ENCODE measurements at regions not wholly inside any gene's neighbourhood (a gene's known extent, or its start where the extent isn't known, plus 50 kb on each side); places are given as distances from the start of the nearest gene placed in this dataset.
"Not testable (repeated sequence)": the region's sequence is repeated elsewhere in the genome, so short reads cannot be mapped to it uniquely, and the experiment has no call there.

- DNase-seq (ENCODE audit: low read depth in 4 of 4, low spot score in 3 of 4), result no peak
These were observed 338.2 kb downstream of the EIPR1 start for GRCh38 chr2:3039188-3040065.

DNA sequence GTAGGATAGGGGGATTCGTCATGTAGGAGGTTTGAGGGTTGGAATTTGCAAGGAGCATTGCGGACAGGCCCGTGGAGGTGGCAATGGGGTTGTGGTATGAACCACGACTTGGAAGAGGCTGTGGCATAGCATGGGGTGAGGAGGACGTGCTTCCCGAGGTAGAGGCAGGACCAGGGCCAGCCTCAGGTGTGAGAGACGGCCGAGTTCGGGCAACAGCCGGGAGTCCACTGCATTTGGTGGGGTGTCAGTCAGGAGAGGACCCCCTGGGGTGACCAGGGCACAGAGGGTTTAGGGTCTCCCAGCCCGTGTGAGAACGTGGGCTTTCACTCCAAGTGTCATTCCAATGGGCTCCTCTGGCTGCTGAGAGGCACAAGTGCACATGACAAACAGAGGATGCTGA is 339.0 kb downstream of the EIPR1 start:
- no peak for DNase-seq (ENCODE audit: low read depth in 4 of 4, low spot score in 3 of 4)

DNA sequence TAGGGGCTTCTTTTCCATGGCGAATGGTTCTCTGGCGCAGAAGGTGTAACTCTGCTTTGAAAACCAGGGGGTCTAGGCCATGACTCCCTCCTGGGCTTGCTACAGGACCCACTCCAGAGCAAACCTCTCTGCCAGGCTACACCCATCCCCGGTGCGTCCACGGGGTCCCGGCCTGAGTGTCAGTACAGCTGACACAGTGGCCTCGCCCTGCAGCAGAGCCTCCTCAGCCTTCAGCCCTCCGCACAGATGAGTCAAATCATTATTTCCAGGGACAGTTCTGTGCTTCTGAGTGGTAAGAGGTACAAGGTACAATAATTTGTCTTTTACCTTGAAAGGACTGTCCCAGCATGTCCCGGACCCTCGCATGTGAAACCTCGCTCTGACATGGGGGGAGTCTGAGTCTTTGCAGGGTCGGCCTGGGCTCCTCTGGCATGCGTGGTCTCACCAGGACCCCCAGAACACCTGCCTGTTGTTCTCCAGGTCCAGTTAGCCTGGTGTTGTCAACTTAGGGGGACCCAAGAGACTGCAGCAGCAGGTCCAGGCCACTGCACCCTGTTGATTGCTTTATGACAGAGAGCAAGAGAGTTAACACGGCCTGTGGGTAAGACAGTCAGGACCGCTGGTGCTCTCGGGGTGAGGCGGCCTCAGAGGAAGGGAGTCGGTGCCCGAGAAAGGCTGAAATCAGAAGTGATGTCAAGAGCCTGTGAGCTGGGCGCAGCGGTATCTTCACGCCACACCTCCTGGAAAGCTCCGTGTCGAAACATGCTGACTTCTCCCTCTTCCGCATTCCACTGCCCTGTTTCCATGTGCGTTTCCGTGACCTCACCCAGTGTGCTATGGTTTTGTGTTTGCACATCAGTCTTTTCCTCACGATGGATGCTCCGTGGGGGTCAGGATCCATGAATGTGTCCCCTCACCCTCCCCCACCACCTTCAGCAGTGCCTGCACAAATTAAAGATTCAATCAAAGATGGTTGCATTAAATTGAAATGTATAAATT is 340.1 kb downstream of the EIPR1 start:
- no peak for DNase-seq (ENCODE audit: low read depth in 4 of 4, low spot score in 3 of 4)

- DNase-seq (ENCODE audit: low read depth in 4 of 4, low spot score in 3 of 4), result no peak
These were observed 341.0 kb downstream of the EIPR1 start for GRCh38 chr2:3036432-3037125.

GRCh38 chr2:3035385-3036050 is 342.1 kb downstream of the EIPR1 start:
- no peak for DNase-seq (ENCODE audit: low read depth in 4 of 4, low spot score in 3 of 4)

DNA sequence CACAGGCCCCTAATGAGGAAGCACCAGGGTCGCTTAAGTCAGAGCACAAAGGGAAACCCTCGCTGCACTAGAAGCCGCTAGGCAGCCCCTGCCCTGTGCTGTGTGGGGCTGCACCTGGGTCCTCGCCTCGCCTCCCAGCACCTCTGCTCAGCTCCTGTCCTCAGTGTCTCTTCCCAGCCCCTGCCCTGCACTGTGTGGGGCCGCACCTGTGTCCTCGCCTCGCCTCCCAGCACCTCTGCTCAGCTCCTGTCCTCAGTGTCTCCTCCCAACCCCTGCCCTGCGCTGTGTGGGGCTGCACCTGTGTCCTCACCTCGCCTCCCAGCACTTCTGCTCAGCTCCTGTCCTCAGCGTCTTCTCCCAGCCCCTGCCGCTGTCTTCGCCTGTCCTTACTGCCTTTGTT is 342.8 kb downstream of the EIPR1 start:
- DNase-seq (ENCODE audit: low read depth in 4 of 4, low spot score in 3 of 4), result no peak

DNA sequence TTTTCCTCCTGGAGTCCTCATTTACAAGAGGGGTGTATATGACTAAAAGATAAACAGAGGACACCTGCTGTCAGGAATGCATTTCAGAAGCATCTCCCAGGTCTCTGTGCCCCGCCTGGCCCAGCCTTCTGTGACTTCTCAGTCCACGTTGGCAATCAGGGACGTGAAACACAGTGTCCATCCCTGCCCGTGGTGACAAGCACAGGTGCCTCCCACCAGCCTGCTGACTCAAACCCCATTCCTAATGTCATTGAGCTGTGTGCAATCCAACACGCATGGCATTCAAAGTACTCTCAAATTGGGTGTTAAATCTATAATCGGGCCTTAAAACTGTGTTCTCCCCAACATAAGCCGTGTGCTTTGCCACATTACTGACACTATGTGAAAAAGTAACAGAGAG is 343.2 kb downstream of the EIPR1 start:
- DNase-seq (ENCODE audit: low read depth in 4 of 4, low spot score in 3 of 4), result no peak

GRCh38 chr2:3033315-3033714 is 344.3 kb downstream of the EIPR1 start:
- DNase-seq (ENCODE audit: low read depth in 4 of 4, low spot score in 3 of 4), result no peak

DNA sequence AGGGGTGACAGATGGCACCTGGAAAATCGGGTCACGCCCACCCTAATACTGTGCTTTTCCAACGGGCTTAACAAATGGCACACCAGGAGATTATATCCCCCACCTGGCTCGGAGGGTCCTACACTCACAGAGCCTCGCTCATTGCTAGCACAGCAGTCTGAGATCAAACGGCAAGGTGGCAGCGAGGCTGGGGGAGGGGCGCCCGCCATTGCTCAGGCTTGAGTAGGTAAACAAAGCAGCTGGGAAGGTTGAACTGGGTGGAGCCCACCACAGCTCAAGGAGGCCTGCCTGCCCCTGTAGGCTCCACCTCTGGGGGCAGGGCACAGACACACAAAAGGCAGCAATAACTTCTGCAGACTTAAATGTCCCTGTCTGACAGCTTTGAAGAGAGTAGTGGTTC is 346.8 kb downstream of the EIPR1 start:
- DNase-seq (ENCODE audit: low read depth in 4 of 4, low spot score in 3 of 4), result not testable (repeated sequence)

DNA sequence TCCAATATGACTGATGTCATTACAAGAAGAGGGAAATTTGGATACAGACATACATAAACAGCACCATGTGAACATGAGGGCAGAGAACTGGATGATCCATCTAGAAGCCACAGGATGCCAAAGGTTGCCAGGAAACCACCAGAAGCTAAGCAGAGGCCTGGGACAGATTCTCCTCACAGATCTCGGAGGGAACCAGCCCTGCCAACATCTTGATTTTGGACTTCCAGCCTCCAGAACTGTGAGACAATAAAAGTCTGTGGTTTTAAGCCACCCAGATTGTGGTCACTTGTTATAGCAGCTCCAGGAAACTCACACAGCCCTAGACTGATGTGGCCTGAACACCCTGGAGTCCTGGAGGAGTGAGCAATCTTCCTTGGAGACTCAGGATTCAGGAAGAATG is 351.6 kb downstream of the EIPR1 start:
- no peak for DNase-seq (ENCODE audit: low read depth in 4 of 4, low spot score in 3 of 4)

DNA sequence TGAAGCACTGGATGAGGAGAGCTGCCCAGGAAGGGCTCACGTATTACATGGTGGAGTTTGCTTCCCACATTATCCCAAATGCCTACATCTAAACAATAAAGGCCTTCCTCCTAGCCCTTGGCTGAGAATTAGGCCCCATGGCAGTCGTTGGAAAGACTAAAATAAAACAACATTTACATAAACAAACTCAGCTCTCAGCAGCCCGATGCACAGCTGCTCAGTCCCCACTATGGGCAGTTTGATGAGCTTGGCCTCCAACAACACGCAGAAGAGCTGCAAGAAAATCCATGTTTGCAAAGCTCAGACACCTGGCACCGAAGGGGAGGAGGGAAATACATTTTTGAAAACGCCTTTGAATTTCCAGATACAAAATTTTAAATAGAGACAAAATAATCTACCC is 352.4 kb downstream of the EIPR1 start:
- no peak for DNase-seq (ENCODE audit: low read depth in 4 of 4, low spot score in 3 of 4)

- no peak for DNase-seq (ENCODE audit: low read depth in 4 of 4, low spot score in 3 of 4)
These were observed 353.1 kb downstream of the EIPR1 start for GRCh38 chr2:3024401-3024935.

DNA sequence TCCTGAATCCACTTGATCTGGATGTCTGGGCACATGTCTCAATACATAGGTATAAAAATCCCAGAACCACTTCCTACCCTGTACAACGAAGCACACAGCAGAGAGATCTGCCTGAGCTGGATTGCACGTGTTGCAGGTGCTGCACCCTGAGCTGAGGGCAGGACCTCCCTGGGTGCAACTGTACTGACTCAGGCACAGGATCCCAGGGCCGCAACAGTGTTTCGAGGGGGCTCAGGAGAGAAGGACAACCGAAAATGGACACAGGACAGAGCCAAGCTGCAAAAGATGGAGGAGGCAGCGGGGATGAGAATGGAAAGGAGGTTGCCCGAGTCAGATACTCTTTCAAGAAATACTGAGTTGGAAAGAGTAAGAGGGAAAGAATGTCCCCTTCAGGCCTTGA is 354.1 kb downstream of the EIPR1 start:
- no peak for DNase-seq (ENCODE audit: low read depth in 4 of 4, low spot score in 3 of 4)

DNA sequence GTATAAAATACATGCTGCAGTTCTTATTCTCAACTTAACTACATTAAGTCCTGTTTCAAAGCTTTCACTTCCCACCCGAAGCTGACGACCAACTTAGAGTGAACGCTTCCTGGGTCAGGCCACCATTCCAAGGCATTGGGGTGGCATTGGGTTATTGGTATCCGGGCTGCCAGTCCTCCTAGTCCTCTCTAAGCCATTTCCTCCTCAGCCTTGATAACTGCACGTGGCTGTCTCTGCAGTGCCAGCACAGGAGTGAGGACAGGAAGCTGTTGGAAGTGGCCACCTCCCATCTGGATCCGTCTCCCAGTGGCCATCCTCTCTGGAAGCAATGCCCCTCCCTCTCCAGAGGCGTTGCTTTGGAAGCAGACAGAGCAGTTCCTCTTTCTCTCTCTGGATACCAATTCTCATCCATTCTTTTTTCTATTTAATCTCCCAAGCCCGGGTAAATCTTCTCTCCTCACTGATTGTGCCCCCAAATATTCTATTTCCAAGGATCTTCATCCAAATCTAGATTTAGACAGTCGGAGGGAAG is 354.7 kb downstream of the EIPR1 start:
- no peak for DNase-seq (ENCODE audit: low read depth in 4 of 4, low spot score in 3 of 4)

DNA sequence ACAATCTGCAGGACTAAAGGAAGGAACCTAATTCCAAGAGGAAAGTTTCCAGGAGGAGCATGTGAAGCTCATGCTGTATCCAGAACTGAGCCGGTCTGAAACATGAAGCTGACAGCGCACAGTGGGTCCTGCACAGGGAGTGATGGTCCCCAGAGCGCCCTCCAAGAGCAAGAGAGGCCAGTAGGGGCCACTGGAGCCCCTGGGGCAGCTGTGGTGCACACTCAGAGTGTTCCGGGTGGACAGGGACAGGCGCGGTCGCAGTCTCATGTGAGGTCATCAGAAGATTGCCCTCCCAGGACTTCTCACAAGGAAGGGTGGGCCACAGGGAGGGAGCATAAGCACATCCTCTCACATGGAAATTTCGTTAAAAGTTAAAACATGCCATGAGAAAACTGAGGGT is 355.9 kb downstream of the EIPR1 start:
- DNase-seq (ENCODE audit: low read depth in 4 of 4, low spot score in 3 of 4), result no peak

DNA sequence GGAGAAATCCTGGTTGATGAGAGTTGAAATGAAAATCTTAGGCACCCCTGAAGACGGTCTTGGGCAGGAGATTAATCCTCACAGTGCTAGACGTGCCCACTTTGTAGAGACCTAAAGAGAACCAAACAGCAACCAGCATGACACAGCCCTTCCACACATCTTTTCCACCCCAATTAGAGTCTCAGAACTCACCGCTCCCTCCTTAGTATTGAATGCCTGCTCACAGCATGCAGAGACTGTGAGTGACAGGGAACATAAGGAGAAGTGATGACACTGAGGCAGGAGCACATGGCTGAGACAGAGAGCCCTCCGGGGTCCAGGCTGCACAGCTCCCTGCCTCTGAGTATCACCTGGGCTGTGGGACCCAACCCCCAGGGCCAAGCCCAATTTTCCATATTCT is 367.6 kb downstream of the EIPR1 start:
- no peak for DNase-seq (ENCODE audit: low read depth in 4 of 4, low spot score in 3 of 4)

DNA sequence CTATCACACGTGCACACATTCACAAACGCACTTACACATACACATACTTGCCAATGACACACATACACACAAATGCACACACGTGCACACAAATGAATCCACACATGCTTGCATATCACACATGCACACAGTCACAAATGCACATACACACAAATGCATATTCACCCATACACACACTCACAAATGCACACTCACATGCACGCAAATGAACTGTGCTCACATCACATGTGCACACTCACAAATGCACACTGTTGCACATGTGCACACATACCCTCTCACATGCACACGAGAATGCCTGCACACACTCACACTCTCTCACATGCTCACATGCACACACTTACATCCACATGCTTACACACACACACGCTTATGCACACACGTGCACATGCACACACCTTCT is 368.1 kb downstream of the EIPR1 start:
- DNase-seq (ENCODE audit: low read depth in 4 of 4, low spot score in 3 of 4), result no peak

DNA sequence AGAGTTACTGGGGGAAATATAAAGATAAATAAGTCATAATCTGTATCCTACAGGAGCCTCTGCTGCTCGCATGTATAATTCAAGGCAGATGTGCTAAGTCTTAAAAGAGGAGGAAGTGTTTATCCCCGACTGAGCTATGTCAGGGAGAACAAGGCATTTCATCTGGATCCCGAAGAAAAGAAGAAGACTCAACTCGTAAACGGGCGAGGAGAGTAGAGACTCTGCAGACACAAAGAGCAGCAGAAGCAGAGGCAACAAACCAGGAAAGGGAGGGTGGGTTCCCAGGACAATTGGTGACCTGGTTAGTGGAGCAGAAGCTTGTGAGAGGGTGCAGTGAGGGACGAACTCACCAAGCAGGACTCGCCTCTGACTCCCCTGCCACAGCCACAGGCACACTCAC is 368.6 kb downstream of the EIPR1 start:
- no peak for DNase-seq (ENCODE audit: low read depth in 4 of 4, low spot score in 3 of 4)

GRCh38 chr2:3008561-3008960 is 369.1 kb downstream of the EIPR1 start:
- no peak for DNase-seq (ENCODE audit: low read depth in 4 of 4, low spot score in 3 of 4)

- no peak for DNase-seq (ENCODE audit: low read depth in 4 of 4, low spot score in 3 of 4)
These were observed 370.5 kb downstream of the EIPR1 start for GRCh38 chr2:3007135-3007534.

Data from right renal pelvis (tissue), 4 donors.